Smooth muscle cell (in vitro differentiated cells): ENCODE measurements at regions not wholly inside any gene's neighbourhood (a gene's known extent, or its start where the extent isn't known, plus 50 kb on each side); places are given as distances from the start of the nearest gene placed in this dataset.
"Not testable (repeated sequence)": the region's sequence is repeated elsewhere in the genome, so short reads cannot be mapped to it uniquely, and the experiment has no call there.

ENCODE experiments used
- DNase-seq: peaks from one replicate; lab custom pipeline; 2025; ENCODE audit not compliant: unreplicated experiment; lab: John Stamatoyannopoulos, UW
- H2AFZ ChIP-seq: fragments of 200-600 bp; sonication (generic); 2 replicates; pipeline ENCODE4 v1.6.0; 2016; ENCODE audit warnings: antibody characterized with exemption, low read depth, mild to moderate bottlenecking
- H3F3A ChIP-seq: fragments of 200-600 bp; sonication (generic); 2 replicates; pipeline ENCODE4 v1.6.0; 2017; ENCODE audit warnings: antibody characterized with exemption, low read depth
- H3K27ac ChIP-seq: fragments of 200-600 bp; sonication (generic); 2 replicates; pipeline ENCODE4 v1.5.1; 2016; ENCODE audit warnings: low read depth, mild to moderate bottlenecking
- H3K27me3 ChIP-seq: fragments of 200-600 bp; sonication (generic); 2 replicates; pipeline ENCODE4 v1.6.1; 2016; ENCODE audit warnings: low read depth, mild to moderate bottlenecking
- H3K36me3 ChIP-seq: fragments of 200-600 bp; sonication (generic); 2 replicates; pipeline ENCODE4 v1.5.1; 2016; ENCODE audit warnings: low read depth
- H3K4me1 ChIP-seq: fragments of 200-600 bp; sonication (generic); 2 replicates; pipeline ENCODE4 v1.5.1; 2016; ENCODE audit warnings: low read depth
- H3K4me2 ChIP-seq: fragments of 200-600 bp; sonication (generic); 2 replicates; pipeline ENCODE4 v1.6.0; 2016; ENCODE audit warnings: mild to moderate bottlenecking
- H3K4me3 ChIP-seq: fragments of 200-600 bp; sonication (generic); 2 replicates; pipeline ENCODE4 v1.5.1; 2016; ENCODE audit warnings: mild to moderate bottlenecking
- H3K79me2 ChIP-seq: fragments of 200-600 bp; sonication (generic); 2 replicates; pipeline ENCODE4 v1.6.0; 2016; ENCODE audit warnings: low read depth, mild to moderate bottlenecking
- H3K9ac ChIP-seq: fragments of 200-600 bp; sonication (generic); 2 replicates; pipeline ENCODE4 v1.6.0; 2016; ENCODE audit warnings: low read depth
- H3K9me3 ChIP-seq: fragments of 200-600 bp; sonication (generic); replicated peaks from 2 replicates; pipeline ENCODE4 v1.5.1; 2016; ENCODE audit warnings: low read depth
- H4K20me1 ChIP-seq: fragments of 200-600 bp; sonication (generic); 2 replicates; pipeline ENCODE4 v1.6.0; 2016; ENCODE audit warnings: low read depth
- WGBS: methylation state at CpG from one replicate; pipeline ENCODE4 v1.1.7; 2016; ENCODE audit warnings: low lambda C conversion rate; 5-methylcytosine and 5-hydroxymethylcytosine counted together
- TF ChIP-seq, protein P1 (sequence below): fragments of 200-600 bp; sonication (generic); IDR thresholded peaks from 2 replicates; pipeline ENCODE4 v1.5.1; 2017; ENCODE audit warnings: borderline replicate concordance, mild to moderate bottlenecking, antibody characterized with exemption; ENCODE audit not compliant: insufficient read depth, poor library complexity, severe bottlenecking

GRCh38 chr15:56792211-56792610 lies 58.9 kb upstream of the ZNF280D start:
- Histone ChIP-seq H4K20me1 (no peaks in the 10 kb centered on the region), H3K36me3 (no peaks in the 10 kb centered on the region), H3K27ac (no peak overlapping the region), H3K79me2 (no peaks in the 10 kb centered on the region), H3F3A (no peaks in the 10 kb centered on the region), H3K9me3 (peaks cover 7% of the 10 kb centered on the region), H3K4me2 (no peak overlapping the region), H3K27me3 (no peaks in the 10 kb centered on the region), H3K9ac (no peak overlapping the region), H2AFZ (no peak overlapping the region), H3K4me3 (no peak overlapping the region), H3K4me1 (no peaks in the 10 kb centered on the region)
- whole genome bisulfite sequencing = 95% methylated on average over 4 of the region's 4 CpGs
- TF ChIP-seq, protein P1, sequence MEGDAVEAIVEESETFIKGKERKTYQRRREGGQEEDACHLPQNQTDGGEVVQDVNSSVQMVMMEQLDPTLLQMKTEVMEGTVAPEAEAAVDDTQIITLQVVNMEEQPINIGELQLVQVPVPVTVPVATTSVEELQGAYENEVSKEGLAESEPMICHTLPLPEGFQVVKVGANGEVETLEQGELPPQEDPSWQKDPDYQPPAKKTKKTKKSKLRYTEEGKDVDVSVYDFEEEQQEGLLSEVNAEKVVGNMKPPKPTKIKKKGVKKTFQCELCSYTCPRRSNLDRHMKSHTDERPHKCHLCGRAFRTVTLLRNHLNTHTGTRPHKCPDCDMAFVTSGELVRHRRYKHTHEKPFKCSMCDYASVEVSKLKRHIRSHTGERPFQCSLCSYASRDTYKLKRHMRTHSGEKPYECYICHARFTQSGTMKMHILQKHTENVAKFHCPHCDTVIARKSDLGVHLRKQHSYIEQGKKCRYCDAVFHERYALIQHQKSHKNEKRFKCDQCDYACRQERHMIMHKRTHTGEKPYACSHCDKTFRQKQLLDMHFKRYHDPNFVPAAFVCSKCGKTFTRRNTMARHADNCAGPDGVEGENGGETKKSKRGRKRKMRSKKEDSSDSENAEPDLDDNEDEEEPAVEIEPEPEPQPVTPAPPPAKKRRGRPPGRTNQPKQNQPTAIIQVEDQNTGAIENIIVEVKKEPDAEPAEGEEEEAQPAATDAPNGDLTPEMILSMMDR = no peak
- no peak for DNase-seq

GRCh38 chr15:56791521-56791920 lies 58.2 kb upstream of the ZNF280D start:
- not testable (repeated sequence) for H3K9ac ChIP-seq, H3K4me3 ChIP-seq, H3K4me1 ChIP-seq, H4K20me1 ChIP-seq, H3K4me2 ChIP-seq, H3K27me3 ChIP-seq, H3K27ac ChIP-seq, H3K79me2 ChIP-seq, H3K9me3 ChIP-seq, H3F3A ChIP-seq, H3K36me3 ChIP-seq, DNase-seq, H2AFZ ChIP-seq
- WGBS = 100% methylated on average over 1 of the region's 1 CpG

DNA sequence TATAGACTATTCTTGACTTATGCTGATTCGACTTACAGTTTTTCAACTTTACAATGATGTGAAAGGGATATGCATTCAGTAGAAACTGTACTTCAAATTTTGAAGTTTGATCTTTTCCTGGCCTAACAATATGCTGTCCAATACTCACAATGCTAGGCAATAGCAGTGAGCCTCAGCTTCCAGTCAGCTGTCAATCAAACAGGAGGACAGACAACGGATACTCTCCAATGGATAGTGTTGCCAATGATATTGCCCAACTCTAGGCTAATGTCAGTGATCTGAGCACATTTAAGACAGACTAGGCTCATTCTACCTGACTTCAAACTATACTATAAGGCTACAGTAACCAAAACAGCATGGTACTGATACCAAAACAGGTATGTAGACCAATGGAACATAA lies 55.0 kb upstream of the ZNF280D start:
- no peaks in the 10 kb centered on the region for H3K79me2 ChIP-seq
- no peaks in the 10 kb centered on the region for H3K27me3 ChIP-seq
- no peaks in the 10 kb centered on the region for H4K20me1 ChIP-seq
- H3F3A ChIP-seq = no peaks in the 10 kb centered on the region
- H3K4me1 ChIP-seq = no peaks in the 10 kb centered on the region
- no peaks in the 10 kb centered on the region for H3K36me3 ChIP-seq
- H3K4me2 ChIP-seq = no peak overlapping the region
- 96% methylated on average over 2 of the region's 2 CpGs for WGBS
- H3K27ac ChIP-seq = no peak overlapping the region
- no peak overlapping the region for H3K9ac ChIP-seq
- TF ChIP-seq, protein P1 = no peak
- no peak for DNase-seq
- no peak overlapping the region for H3K4me3 ChIP-seq
- no peak overlapping the region for H2AFZ ChIP-seq
- H3K9me3 ChIP-seq = peaks cover 3% of the 10 kb centered on the region

- H3K79me2 ChIP-seq = no peaks in the 10 kb centered on the region
- no peak for DNase-seq
- no peaks in the 10 kb centered on the region for H3K9me3 ChIP-seq
- H3K27ac ChIP-seq = no peak overlapping the region
- no peaks in the 10 kb centered on the region for H3F3A ChIP-seq
- TF ChIP-seq, protein P1 = no peak
- no peaks in the 10 kb centered on the region for H3K27me3 ChIP-seq
- no peaks in the 10 kb centered on the region for H3K36me3 ChIP-seq
- H3K4me3 ChIP-seq = no peak overlapping the region
- H3K4me2 ChIP-seq = no peak overlapping the region
- no peak overlapping the region for H3K9ac ChIP-seq
- no peaks in the 10 kb centered on the region for H4K20me1 ChIP-seq
- no peaks in the 10 kb centered on the region for H3K4me1 ChIP-seq
- 87% methylated on average over 5 of the region's 5 CpGs for WGBS
- H2AFZ ChIP-seq = no peak overlapping the region
Observed at GRCh38 chr15:56786966-56787365, 53.7 kb upstream of the ZNF280D start.
